GM21576 (cell line): ENCODE measurements at regions not wholly inside any gene's neighbourhood (a gene's known extent, or its start where the extent isn't known, plus 50 kb on each side); places are given as distances from the start of the nearest gene placed in this dataset.

Experiments
- ATAC-seq: cut with Tn5 transposase; IDR thresholded peaks from one replicate; pipeline ENCODE4 v1.9.1; 2021; ENCODE audit warnings: mild to moderate bottlenecking, moderate library complexity; ENCODE audit not compliant: unreplicated experiment

DNA sequence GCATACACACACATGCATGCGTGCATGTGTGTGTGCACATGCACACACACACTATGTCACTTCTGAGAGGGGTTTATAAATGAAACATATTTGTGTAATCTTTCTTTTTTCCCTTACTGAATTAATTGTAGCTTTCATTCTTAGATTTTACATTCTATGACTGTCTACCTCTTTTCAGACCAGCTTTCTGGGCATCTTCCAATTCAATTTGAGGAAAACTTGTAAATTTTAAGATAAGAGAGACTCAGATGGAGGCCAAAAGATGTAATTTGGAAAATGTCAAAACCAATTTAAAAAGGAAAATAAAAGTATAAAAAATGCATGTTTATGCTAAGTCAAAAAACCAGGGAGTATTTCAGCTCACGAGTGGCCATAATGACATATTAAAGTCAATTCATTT lies 594.5 kb downstream of the OLFM4 start:
- no peak for ATAC-seq

GRCh38 chr13:53631511-53631910 lies 602.9 kb downstream of the OLFM4 start:
- ATAC-seq = no peak

DNA sequence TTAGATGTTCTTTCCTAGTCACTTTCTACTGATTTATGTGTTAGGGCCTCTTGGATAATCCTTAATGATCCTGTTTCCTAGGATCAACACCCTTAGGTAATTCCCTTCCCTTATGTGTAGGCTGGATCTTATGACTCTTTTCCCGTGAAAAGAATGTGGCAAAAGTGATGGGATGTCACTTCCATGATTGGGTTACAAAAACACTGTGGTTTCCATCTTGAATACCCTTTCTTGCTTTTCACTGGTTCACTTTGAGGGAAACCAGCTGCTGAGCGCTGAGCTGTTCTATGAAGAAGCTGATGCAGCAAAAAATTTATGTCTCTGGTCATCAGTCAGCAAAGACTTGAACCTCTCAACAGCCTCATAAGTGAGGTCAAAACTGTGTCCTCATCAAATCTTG lies 609.4 kb downstream of the OLFM4 start:
- ATAC-seq = no peak

- ATAC-seq = no peak
Observed at GRCh38 chr13:53642306-53642705, 613.7 kb downstream of the OLFM4 start.

- no peak for ATAC-seq
Observed at GRCh38 chr13:53648673-53649072, 620.1 kb downstream of the OLFM4 start.

GRCh38 chr13:53672005-53672404 lies 643.4 kb downstream of the OLFM4 start:
- ATAC-seq = no peak

- ATAC-seq = no peak
Observed at GRCh38 chr13:53683146-53683545, 654.5 kb downstream of the OLFM4 start.

- ATAC-seq = no peak
Observed at GRCh38 chr13:53683608-53684007, 655.0 kb downstream of the OLFM4 start.

GRCh38 chr13:53691417-53691816 lies 662.8 kb downstream of the OLFM4 start:
- ATAC-seq = no peak

- no peak for ATAC-seq
Observed at GRCh38 chr13:53694814-53695532, 666.4 kb downstream of the OLFM4 start.

DNA sequence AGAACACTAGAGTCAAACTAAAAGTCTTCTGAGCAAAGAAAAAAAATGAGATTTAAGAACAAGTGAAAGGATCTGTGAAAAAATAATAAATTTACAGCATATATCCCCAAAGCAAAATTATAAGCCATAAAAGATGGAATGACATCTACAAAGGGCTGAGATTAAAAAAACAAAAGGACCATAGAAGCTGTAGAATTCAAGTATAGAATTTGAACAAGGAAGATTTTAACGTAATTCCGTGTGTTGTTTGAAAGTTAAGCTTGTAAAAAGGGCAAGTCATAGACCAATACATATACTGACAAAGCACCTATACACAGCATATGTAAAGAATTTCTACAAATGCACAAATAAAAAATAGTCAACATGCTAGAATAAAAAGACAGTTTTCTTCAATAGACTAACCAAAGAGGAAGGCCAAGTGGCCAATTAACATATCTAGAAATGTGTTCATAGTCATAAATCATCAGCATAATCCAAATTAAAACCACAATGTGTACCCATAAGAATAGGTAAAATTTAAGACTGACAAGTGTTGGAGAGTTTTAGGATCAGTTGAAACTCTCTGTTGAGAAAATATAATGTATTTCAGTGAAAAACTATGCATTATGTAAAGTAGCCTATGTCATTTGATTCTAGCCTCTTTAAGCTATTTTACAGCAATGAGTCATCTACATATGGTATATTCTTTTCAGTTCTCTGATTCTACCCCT lies 674.9 kb downstream of the OLFM4 start:
- no peak for ATAC-seq

DNA sequence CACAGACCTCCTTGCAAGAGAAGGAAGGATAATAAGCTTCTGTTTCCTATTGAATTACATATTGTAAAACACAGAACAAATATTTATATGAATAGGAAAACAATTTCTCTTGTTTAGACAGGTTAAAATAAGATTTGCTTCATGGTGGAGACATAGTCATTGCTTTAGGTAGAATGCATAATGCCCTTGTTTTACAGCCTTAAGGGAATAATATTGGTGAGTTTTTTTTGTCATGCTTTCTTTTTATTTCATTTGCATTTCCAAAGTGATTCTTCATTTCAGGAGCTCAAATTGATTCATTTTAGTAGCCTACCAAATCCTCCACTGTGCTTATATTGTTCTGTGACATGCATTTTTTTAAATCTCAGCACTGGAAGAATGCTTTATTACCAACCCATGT lies 690.7 kb downstream of the OLFM4 start:
- no peak for ATAC-seq

GRCh38 chr13:53732664-53733063 lies 704.1 kb downstream of the OLFM4 start:
- ATAC-seq = no peak

- no peak for ATAC-seq
Observed at GRCh38 chr13:53743906-53744305, 715.3 kb downstream of the OLFM4 start.

GRCh38 chr13:53747825-53748224 lies 719.2 kb downstream of the OLFM4 start:
- ATAC-seq = no peak

DNA sequence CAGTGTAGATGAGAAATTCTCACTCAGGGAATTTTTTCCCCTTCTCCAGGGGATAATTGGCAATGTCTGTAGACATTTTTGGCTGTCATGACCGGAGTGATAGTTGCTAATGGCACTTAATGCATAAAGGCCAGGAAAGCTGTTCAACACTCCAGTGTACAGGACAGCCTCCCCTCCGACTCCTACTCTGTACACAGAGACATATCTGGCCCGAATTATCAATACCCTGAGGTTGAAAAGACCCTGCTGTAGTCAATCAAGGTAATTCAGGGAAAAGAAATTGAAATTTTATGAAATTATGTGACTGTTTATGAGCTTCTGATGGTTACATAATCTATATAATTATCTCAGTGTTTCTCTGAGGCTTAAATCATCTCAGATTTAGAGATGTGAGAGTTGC lies 720.7 kb downstream of the OLFM4 start:
- no peak for ATAC-seq

- no peak for ATAC-seq
Observed at GRCh38 chr13:53759016-53759415, 730.4 kb downstream of the OLFM4 start.

DNA sequence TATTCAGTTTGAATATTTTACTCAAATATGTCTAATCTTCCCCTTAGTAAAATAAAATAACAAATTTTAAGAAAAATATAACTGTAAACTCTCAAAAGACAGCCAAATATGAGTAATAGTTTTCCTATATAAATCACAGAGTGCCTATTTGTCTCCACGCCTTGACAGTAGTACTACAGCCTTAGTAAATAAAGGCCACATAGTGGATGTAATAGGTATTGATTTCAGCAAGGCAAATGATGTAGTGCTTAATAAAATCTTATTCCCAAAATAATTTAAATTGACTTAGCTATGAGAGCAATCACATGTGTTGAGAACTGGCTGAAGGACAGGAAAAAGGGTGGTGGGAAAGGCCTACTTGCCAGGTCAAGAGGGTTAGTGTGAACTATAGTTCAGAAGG lies 747.2 kb downstream of the OLFM4 start:
- no peak for ATAC-seq

GRCh38 chr13:53778937-53779336 lies 750.3 kb downstream of the OLFM4 start:
- no peak for ATAC-seq

DNA sequence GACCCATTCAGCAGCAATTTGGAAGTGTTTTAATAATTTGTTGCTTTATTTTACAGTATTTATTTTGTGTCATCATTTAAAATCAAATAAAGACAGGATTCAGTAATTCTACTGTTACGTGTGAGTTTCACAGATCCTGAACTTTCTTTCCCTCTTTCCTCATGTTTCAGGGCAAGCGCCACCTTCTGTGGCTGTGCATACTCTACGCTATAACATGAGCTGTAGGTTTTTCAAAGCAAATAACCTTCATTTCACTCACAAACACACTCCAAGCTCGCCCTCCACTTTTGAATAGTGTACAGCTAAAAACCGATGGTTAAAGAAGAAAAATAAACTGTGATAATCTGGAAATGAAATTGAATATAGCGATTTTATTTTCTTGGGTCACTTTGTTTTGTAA lies 753.3 kb downstream of the OLFM4 start:
- no peak for ATAC-seq

DNA sequence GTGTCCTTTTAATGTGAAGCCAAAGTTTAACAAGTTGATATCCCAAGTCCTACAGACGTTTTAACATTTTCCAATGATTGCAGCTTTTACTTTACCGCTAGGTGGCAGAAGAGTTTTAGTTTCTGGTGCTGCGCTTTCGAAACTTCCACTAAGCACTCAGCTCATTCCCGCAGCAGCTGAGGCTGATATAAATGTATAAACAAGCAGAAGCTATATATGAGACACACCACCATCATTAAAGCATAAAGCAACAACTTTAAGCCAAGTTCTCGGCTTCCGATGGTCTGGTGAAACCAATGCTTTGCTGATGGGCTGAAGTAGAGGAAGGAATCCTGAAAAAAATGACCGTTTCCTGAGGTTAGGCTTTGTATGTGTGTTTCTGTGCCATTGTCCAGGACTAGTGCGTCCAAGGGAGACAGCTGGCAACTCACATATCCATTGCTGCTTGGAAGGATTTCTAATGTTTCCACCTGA lies 753.9 kb downstream of the OLFM4 start:
- ATAC-seq = peak; percentile 74

- no peak for ATAC-seq
Observed at GRCh38 chr13:53783471-53783870, 754.9 kb downstream of the OLFM4 start.
